Hepatocyte (in vitro differentiated cells): ENCODE measurements at regions not wholly inside any gene's neighbourhood (a gene's known extent, or its start where the extent isn't known, plus 50 kb on each side); places are given as distances from the start of the nearest gene placed in this dataset.

Experiments used
- EZH2 ChIP-seq: fragments of 200-600 bp; sonication (generic); IDR thresholded peaks from 2 replicates; pipeline ENCODE4 v1.6.1; 2016; ENCODE audit warnings: antibody characterized with exemption, mild to moderate bottlenecking, borderline replicate concordance
- TF ChIP-seq, protein P1 (sequence below): fragments of 200-600 bp; sonication (generic); IDR thresholded peaks from 2 replicates; pipeline ENCODE4 v1.5.1; 2016; ENCODE audit warnings: antibody characterized with exemption, mild to moderate bottlenecking; ENCODE audit not compliant: poor library complexity

DNA sequence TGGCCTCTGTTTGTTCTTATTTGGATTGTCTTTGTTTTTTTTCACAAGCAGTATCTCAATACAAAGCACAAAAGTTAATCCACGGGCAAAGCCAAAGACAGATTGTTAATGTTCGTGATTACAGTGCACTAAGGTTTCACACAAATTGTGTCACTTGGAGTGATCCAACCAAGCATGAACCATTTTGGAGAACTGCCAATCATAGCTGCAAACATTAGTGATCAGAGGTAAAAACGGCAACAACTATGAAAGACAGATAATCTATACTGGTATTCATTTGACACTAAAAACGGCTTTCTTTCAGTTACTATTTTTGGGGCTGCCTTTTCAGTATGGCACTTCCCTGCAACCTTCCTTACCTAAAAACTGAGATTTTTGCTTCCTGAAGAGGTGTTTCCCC lies 213.1 kb upstream of the GULP1 start:
- TF ChIP-seq, protein P1, sequence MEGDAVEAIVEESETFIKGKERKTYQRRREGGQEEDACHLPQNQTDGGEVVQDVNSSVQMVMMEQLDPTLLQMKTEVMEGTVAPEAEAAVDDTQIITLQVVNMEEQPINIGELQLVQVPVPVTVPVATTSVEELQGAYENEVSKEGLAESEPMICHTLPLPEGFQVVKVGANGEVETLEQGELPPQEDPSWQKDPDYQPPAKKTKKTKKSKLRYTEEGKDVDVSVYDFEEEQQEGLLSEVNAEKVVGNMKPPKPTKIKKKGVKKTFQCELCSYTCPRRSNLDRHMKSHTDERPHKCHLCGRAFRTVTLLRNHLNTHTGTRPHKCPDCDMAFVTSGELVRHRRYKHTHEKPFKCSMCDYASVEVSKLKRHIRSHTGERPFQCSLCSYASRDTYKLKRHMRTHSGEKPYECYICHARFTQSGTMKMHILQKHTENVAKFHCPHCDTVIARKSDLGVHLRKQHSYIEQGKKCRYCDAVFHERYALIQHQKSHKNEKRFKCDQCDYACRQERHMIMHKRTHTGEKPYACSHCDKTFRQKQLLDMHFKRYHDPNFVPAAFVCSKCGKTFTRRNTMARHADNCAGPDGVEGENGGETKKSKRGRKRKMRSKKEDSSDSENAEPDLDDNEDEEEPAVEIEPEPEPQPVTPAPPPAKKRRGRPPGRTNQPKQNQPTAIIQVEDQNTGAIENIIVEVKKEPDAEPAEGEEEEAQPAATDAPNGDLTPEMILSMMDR, result no peak
- TF ChIP-seq EZH2, result no peak
